H9 (cell line): ENCODE measurements at regions not wholly inside any gene's neighbourhood (a gene's known extent, or its start where the extent isn't known, plus 50 kb on each side); places are given as distances from the start of the nearest gene placed in this dataset.

Experiments used
- DNase-seq: peaks from one replicate; pipeline ENCODE4 v3.0.0-alpha.2; 2017
- H2AFZ ChIP-seq: one replicate; pipeline ENCODE4 v1.6.1; 2013; ENCODE audit warnings: mild to moderate bottlenecking, low read length, control low read depth, moderate library complexity
- H2AK5ac ChIP-seq: 2 replicates; pipeline ENCODE4 v1.6.1; 2013; ENCODE audit warnings: low read length, control low read depth, mixed read lengths; ENCODE audit not compliant: insufficient read length
- H2BK120ac ChIP-seq: one replicate; pipeline ENCODE4 v1.6.1; 2013; ENCODE audit warnings: low read depth, mild to moderate bottlenecking, low read length, control low read depth, inconsistent platforms; ENCODE audit not compliant: poor library complexity, severe bottlenecking
- H2BK12ac ChIP-seq: 2 replicates; pipeline ENCODE4 v1.6.1; 2013; ENCODE audit warnings: low read length, control low read depth, mixed read lengths, low read depth; ENCODE audit not compliant: insufficient read length
- H2BK15ac ChIP-seq: 2 replicates; pipeline ENCODE4 v1.6.1; 2013; ENCODE audit warnings: low read depth, low read length, control low read depth
- H2BK20ac ChIP-seq: one replicate; pipeline ENCODE4 v1.6.1; 2013; ENCODE audit warnings: low read depth, mild to moderate bottlenecking, low read length, control low read depth, inconsistent platforms; ENCODE audit not compliant: poor library complexity, severe bottlenecking
- H2BK5ac ChIP-seq: 2 replicates; pipeline ENCODE4 v1.6.1; 2013; ENCODE audit warnings: low read length, control low read depth, mixed read lengths; ENCODE audit not compliant: insufficient read length
- H3K14ac ChIP-seq: 2 replicates; pipeline ENCODE4 v1.6.1; 2013; ENCODE audit warnings: low read length, control low read depth; ENCODE audit not compliant: insufficient read depth
- H3K18ac ChIP-seq: 2 replicates; pipeline ENCODE4 v1.6.1; 2013; ENCODE audit warnings: low read depth, mild to moderate bottlenecking, mixed read lengths, low read length, control low read depth; ENCODE audit not compliant: insufficient read length
- H3K23ac ChIP-seq: 2 replicates; pipeline ENCODE4 v1.6.1; 2013; ENCODE audit warnings: low read length, control low read depth, mixed read lengths, low read depth; ENCODE audit not compliant: insufficient read length
- H3K23me2 ChIP-seq: 2 replicates; pipeline ENCODE4 v1.6.1; 2013; ENCODE audit warnings: low read depth, mild to moderate bottlenecking, mixed read lengths, low read length, control low read depth; ENCODE audit not compliant: insufficient read length, poor library complexity, severe bottlenecking
- H3K27ac ChIP-seq: 2 replicates; pipeline ENCODE4 v1.5.1; 2013; ENCODE audit warnings: low read length, control low read depth, mixed read lengths, low read depth; ENCODE audit not compliant: insufficient read length
- H3K27me3 ChIP-seq: 2 replicates; pipeline ENCODE4 v1.6.1; 2013; ENCODE audit warnings: low read length, control low read depth, inconsistent platforms; ENCODE audit not compliant: insufficient read depth
- H3K4ac ChIP-seq: 2 replicates; pipeline ENCODE4 v1.6.1; 2013; ENCODE audit warnings: low read depth, mild to moderate bottlenecking, control low read depth, inconsistent platforms, low read length, moderate library complexity
- H3K4me1 ChIP-seq: 2 replicates; pipeline ENCODE4 v1.6.1; 2013; ENCODE audit warnings: low read length, control low read depth, inconsistent platforms; ENCODE audit not compliant: insufficient read depth
- H3K4me2 ChIP-seq: 2 replicates; pipeline ENCODE4 v1.6.1; 2013; ENCODE audit warnings: low read length, control low read depth, mixed read lengths; ENCODE audit not compliant: insufficient read length, insufficient read depth
- H3K56ac ChIP-seq: 2 replicates; pipeline ENCODE4 v1.6.1; 2013; ENCODE audit warnings: low read depth, mild to moderate bottlenecking, mixed read lengths, low read length, control low read depth; ENCODE audit not compliant: insufficient read length
- H3K79me1 ChIP-seq: 2 replicates; pipeline ENCODE4 v1.6.1; 2013; ENCODE audit warnings: low read depth, mild to moderate bottlenecking, moderate library complexity, low read length, control low read depth, inconsistent platforms; ENCODE audit not compliant: insufficient read depth, poor library complexity, severe bottlenecking
- H3K79me2 ChIP-seq: 2 replicates; pipeline ENCODE4 v1.6.1; 2013; ENCODE audit warnings: low read length, control low read depth, inconsistent platforms; ENCODE audit not compliant: insufficient read depth
- H3K9ac ChIP-seq: 2 replicates; pipeline ENCODE4 v1.6.1; 2013; ENCODE audit warnings: low read length, control low read depth, mixed read lengths; ENCODE audit not compliant: insufficient read length; ENCODE audit errors: extremely low read depth
- H3K9me3 ChIP-seq: one replicate; pipeline ENCODE4 v1.6.1; 2013; ENCODE audit warnings: low read depth, low read length, inconsistent platforms; ENCODE audit not compliant: control insufficient read depth
- H3T11ph ChIP-seq: one replicate; pipeline ENCODE4 v1.6.1; 2013; ENCODE audit warnings: mild to moderate bottlenecking, low read length, control low read depth, inconsistent platforms
- H4K20me1 ChIP-seq: one replicate; pipeline ENCODE4 v1.6.1; 2013; ENCODE audit not compliant: control insufficient read depth, insufficient read length, insufficient read depth
- H4K5ac ChIP-seq: 2 replicates; pipeline ENCODE4 v1.6.1; 2013; ENCODE audit warnings: low read depth, mild to moderate bottlenecking, mixed read lengths, low read length, control low read depth; ENCODE audit not compliant: insufficient read length
- H4K8ac ChIP-seq: replicated peaks from 2 replicates; pipeline ENCODE4 v1.6.1; 2013; ENCODE audit warnings: low read length, control low read depth, mixed read lengths, low read depth; ENCODE audit not compliant: insufficient read length
- H4K91ac ChIP-seq: 2 replicates; pipeline ENCODE4 v1.6.1; 2013; ENCODE audit warnings: low read depth, mild to moderate bottlenecking, moderate library complexity, mixed read lengths, low read length, control low read depth; ENCODE audit not compliant: insufficient read length
- H3K27ac Mint-ChIP-seq, 3 experiments: 2 replicates in 2 of 3; 3 replicates in 1 of 3; pipeline ENCODE4 v1.8.0; 2020 to 2021; ENCODE audit warnings: mixed read lengths in 3 of 3, mild to moderate bottlenecking in 1 of 3, moderate library complexity in 1 of 3
- H3K27me3 Mint-ChIP-seq: 2 replicates; pipeline ENCODE4 v1.8.0; 2021; ENCODE audit warnings: low read depth, mild to moderate bottlenecking, moderate library complexity, mixed read lengths
- H3K36me3 Mint-ChIP-seq, 3 experiments: 2 replicates in 2 of 3; 3 replicates in 1 of 3; pipeline ENCODE4 v1.8.0; 2020 to 2021; ENCODE audit warnings: low read depth in 3 of 3, mixed read lengths in 3 of 3; ENCODE audit not compliant: insufficient read depth in 1 of 3
- H3K4me1 Mint-ChIP-seq, 2 experiments: 2 replicates each; pipeline ENCODE4 v1.8.0; 2020; ENCODE audit warnings: mixed read lengths in 2 of 2
- H3K4me3 Mint-ChIP-seq, 2 experiments: 2 replicates in 1 of 2; 3 replicates in 1 of 2; pipeline ENCODE4 v1.8.0; 2020 to 2021; ENCODE audit warnings: mild to moderate bottlenecking in 2 of 2, mixed read lengths in 2 of 2, moderate library complexity in 1 of 2
- H3K9me3 Mint-ChIP-seq, 2 experiments: 2 replicates in 1 of 2; 3 replicates in 1 of 2; pipeline ENCODE4 v1.8.0; 2020; ENCODE audit warnings: mild to moderate bottlenecking in 2 of 2, mixed read lengths in 2 of 2, moderate library complexity in 1 of 2
- WGBS: extraction: QIAGEN DNeasy Blood & Tissue Kit; methylation state at CpG from one replicate; pipeline ENCODE4 v1.1.7; 2013; ENCODE audit warnings: missing lambda C conversion rate, low lambda C conversion rate, mixed read lengths; ENCODE audit not compliant: insufficient read length; ENCODE audit errors: extremely low coverage; 5-methylcytosine and 5-hydroxymethylcytosine counted together
- TF ChIP-seq, protein P1 (sequence below): fragments of 200-600 bp; sonication (generic); conservative IDR thresholded peaks from 3 replicates; pipeline ENCODE4 v1.8.0; 2021; ENCODE audit warnings: antibody characterized with exemption, mild to moderate bottlenecking

DNA sequence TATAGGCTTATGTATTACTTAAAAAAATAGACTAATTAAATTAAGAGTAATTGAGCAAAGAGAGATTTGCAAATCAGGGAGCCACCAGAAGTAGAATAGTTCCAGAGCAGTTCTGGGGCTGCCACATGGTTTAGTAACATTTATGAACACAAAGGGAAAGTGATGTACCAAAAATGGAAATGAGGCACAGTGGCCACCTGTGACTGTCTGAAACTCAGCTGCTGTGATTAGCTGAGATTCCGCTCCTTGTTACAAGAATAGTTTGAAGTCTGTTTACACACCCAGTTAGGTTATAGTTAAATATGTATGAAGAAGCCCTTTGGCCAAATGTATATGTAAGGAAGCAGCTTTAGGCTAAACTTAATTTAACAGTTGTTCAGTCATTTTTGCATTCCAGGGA lies 901.5 kb upstream of the CHORDC1 start:
- Mint-ChIP-seq H3K4me1 (peaks cover 3 to 4% of the 10 kb centered on the region in 2 experiments; a peak in 1 of 4 replicates), H3K27me3 (no peaks in the 10 kb centered on the region)
- H4K5ac ChIP-seq, result no peak overlapping the region

More for the DNA sequence above, 901.5 kb upstream of the CHORDC1 start:
- H3K4ac ChIP-seq, result no peak overlapping the region
- DNase-seq, result no peak
- no peak overlapping the region for H3T11ph ChIP-seq
- no peaks in the 10 kb centered on the region for H3K27me3 ChIP-seq
- no peaks in the 10 kb centered on the region for H3K9me3 ChIP-seq
- no peak overlapping the region for H2BK20ac ChIP-seq
- H4K91ac ChIP-seq, result no peak overlapping the region
- H2BK12ac ChIP-seq, result no peak overlapping the region
- H3K56ac ChIP-seq, result no peak overlapping the region
- H3K79me2 ChIP-seq, result no peaks in the 10 kb centered on the region
- H2AFZ ChIP-seq, result no peak overlapping the region
- H3K23me2 ChIP-seq, result no peaks in the 10 kb centered on the region
- no peaks in the 10 kb centered on the region for H4K20me1 ChIP-seq
- no CpG with 5 or more reads among the region's 1 CpG for WGBS
- H3K79me1 ChIP-seq, result no peaks in the 10 kb centered on the region
- no peak overlapping the region for H2BK120ac ChIP-seq
- no peak overlapping the region for H3K27ac ChIP-seq
- TF ChIP-seq, protein P1, sequence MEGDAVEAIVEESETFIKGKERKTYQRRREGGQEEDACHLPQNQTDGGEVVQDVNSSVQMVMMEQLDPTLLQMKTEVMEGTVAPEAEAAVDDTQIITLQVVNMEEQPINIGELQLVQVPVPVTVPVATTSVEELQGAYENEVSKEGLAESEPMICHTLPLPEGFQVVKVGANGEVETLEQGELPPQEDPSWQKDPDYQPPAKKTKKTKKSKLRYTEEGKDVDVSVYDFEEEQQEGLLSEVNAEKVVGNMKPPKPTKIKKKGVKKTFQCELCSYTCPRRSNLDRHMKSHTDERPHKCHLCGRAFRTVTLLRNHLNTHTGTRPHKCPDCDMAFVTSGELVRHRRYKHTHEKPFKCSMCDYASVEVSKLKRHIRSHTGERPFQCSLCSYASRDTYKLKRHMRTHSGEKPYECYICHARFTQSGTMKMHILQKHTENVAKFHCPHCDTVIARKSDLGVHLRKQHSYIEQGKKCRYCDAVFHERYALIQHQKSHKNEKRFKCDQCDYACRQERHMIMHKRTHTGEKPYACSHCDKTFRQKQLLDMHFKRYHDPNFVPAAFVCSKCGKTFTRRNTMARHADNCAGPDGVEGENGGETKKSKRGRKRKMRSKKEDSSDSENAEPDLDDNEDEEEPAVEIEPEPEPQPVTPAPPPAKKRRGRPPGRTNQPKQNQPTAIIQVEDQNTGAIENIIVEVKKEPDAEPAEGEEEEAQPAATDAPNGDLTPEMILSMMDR, result no peak
- no peak overlapping the region for H4K8ac ChIP-seq
- no peak overlapping the region for H2AK5ac ChIP-seq
- no peak overlapping the region for H3K14ac ChIP-seq
- H3K18ac ChIP-seq, result no peak overlapping the region
- Mint-ChIP-seq H3K9me3 (no peaks in the 10 kb centered on the region), H3K4me3 (no peak overlapping the region), H3K27ac (no peak overlapping the region), H3K36me3 (no peaks in the 10 kb centered on the region)
- H2BK5ac ChIP-seq, result no peak overlapping the region
- no peak overlapping the region for H3K4me2 ChIP-seq
- H3K4me1 ChIP-seq, result no peaks in the 10 kb centered on the region
- H3K23ac ChIP-seq, result no peak overlapping the region
- H2BK15ac ChIP-seq, result no peak overlapping the region
- no peak overlapping the region for H3K9ac ChIP-seq
